Gastrocnemius medialis (tissue), 4 donors: ENCODE measurements at regions not wholly inside any gene's neighbourhood (a gene's known extent, or its start where the extent isn't known, plus 50 kb on each side); places are given as distances from the start of the nearest gene placed in this dataset.

ENCODE experiments used
- POLR2A ChIP-seq, 2 donors: fragments of 450-650 bp; IDR thresholded peaks; one replicate each; pipeline ENCODE4 v1.6.1; 2017; ENCODE audit warnings: antibody characterized with exemption in 2 of 2, mild to moderate bottlenecking in 2 of 2, moderate library complexity in 2 of 2
- TF ChIP-seq, protein P1 (sequence below), 5 experiments: fragments of 450-650 bp in 3 of 5; fragments of 200-600 bp in 2 of 5; sonication (generic) in 2 of 5; IDR thresholded peaks in 4 of 5; conservative IDR thresholded peaks in 1 of 5; 1 replicate in 4 of 5; 2 replicates in 1 of 5; pipeline ENCODE4 v1.5.1; 2016 to 2019; ENCODE audit warnings: antibody characterized with exemption in 5 of 5, mild to moderate bottlenecking in 3 of 5, moderate library complexity in 3 of 5

DNA sequence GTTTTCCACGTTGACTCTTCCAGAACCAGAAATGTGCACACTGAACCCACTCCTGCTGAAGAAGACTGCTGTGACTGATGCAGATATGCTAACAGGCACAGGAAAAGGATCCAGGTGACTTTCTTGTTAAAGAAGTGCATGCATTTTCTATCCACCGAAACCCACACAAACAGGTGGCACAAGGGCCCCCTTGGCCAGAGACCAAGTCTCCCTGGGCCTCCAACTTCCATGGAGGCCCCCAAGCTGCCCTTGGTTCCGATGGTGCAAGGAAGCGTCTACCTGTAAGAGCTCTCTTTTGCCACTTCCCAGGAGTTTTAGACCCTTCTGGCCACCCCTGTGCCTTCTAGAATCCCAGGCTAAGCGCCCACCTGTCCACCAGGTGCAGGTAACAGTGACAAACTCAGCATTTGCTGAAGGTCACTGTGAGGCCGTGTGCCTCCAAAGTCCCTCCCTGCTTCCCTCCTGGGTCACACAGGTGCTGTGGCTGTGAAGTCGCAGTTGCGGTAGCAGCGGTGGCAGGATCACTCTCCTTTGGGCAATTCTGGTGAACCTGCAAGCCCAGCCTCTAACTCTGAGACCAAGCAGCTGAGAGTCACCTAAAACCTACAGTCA, 134.8 kb downstream of the PXDC1 start:
- TF ChIP-seq POLR2A (IDR thresholded peaks at IDR 0.05): no peak
- TF ChIP-seq, protein P1, sequence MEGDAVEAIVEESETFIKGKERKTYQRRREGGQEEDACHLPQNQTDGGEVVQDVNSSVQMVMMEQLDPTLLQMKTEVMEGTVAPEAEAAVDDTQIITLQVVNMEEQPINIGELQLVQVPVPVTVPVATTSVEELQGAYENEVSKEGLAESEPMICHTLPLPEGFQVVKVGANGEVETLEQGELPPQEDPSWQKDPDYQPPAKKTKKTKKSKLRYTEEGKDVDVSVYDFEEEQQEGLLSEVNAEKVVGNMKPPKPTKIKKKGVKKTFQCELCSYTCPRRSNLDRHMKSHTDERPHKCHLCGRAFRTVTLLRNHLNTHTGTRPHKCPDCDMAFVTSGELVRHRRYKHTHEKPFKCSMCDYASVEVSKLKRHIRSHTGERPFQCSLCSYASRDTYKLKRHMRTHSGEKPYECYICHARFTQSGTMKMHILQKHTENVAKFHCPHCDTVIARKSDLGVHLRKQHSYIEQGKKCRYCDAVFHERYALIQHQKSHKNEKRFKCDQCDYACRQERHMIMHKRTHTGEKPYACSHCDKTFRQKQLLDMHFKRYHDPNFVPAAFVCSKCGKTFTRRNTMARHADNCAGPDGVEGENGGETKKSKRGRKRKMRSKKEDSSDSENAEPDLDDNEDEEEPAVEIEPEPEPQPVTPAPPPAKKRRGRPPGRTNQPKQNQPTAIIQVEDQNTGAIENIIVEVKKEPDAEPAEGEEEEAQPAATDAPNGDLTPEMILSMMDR (IDR thresholded peaks at IDR 0.05 in 4 of 5, conservative IDR thresholded peaks at IDR 0.05 in 1 of 5): no peak
